Trophoblast cell (in vitro differentiated cells and primary cell): ENCODE measurements at regions not wholly inside any gene's neighbourhood (a gene's known extent, or its start where the extent isn't known, plus 50 kb on each side); places are given as distances from the start of the nearest gene placed in this dataset.

Experiments used
- DNase-seq, 2 donors: peaks; one replicate each; pipeline ENCODE4 v3.0.0-alpha.2; 2016
- H2AFZ ChIP-seq: 2 replicates; pipeline ENCODE4 v1.6.1; 2013; ENCODE audit warnings: low read length, moderate library complexity, mild to moderate bottlenecking; ENCODE audit not compliant: insufficient read depth, poor library complexity
- H2AK5ac ChIP-seq: 2 replicates; pipeline ENCODE4 v1.6.1; 2013; ENCODE audit warnings: mild to moderate bottlenecking, low read length
- H2BK120ac ChIP-seq: 2 replicates; pipeline ENCODE4 v1.6.1; 2013; ENCODE audit warnings: low read length, mild to moderate bottlenecking, moderate library complexity; ENCODE audit not compliant: insufficient read depth, poor library complexity
- H2BK12ac ChIP-seq: 2 replicates; pipeline ENCODE4 v1.6.1; 2013; ENCODE audit warnings: mild to moderate bottlenecking, low read length, moderate library complexity
- H2BK5ac ChIP-seq: 2 replicates; pipeline ENCODE4 v1.6.1; 2013; ENCODE audit warnings: low read length, low read depth, moderate library complexity, mild to moderate bottlenecking; ENCODE audit not compliant: poor library complexity
- H3K14ac ChIP-seq: 2 replicates; pipeline ENCODE4 v1.6.1; 2013; ENCODE audit warnings: mild to moderate bottlenecking, low read length
- H3K18ac ChIP-seq: 2 replicates; pipeline ENCODE4 v1.6.1; 2013; ENCODE audit warnings: mild to moderate bottlenecking, low read length
- H3K23ac ChIP-seq: 2 replicates; pipeline ENCODE4 v1.6.1; 2013; ENCODE audit warnings: low read length
- H3K27ac ChIP-seq: 2 replicates; pipeline ENCODE4 v1.5.1; 2013; ENCODE audit warnings: low read depth, mild to moderate bottlenecking, inconsistent platforms, low read length, moderate library complexity
- H3K27me3 ChIP-seq: 2 replicates; pipeline ENCODE4 v1.6.1; 2013; ENCODE audit warnings: inconsistent platforms, mild to moderate bottlenecking, low read length, moderate library complexity; ENCODE audit not compliant: insufficient read depth
- H3K36me3 ChIP-seq, 2 experiments: 1 replicate in 1 of 2; 2 replicates in 1 of 2; pipeline ENCODE4 v1.6.1; 2013; ENCODE audit warnings: low read length in 2 of 2, mild to moderate bottlenecking in 2 of 2, moderate library complexity in 1 of 2; ENCODE audit not compliant: insufficient read depth in 2 of 2, control insufficient read depth in 1 of 2
- H3K4ac ChIP-seq: 2 replicates; pipeline ENCODE4 v1.6.1; 2013; ENCODE audit warnings: low read depth, mild to moderate bottlenecking, low read length, moderate library complexity
- H3K4me1 ChIP-seq, 2 experiments: 1 replicate in 1 of 2; 2 replicates in 1 of 2; pipeline ENCODE4 v1.6.1; 2013; ENCODE audit warnings: low read length in 2 of 2, mild to moderate bottlenecking in 2 of 2, moderate library complexity in 1 of 2; ENCODE audit not compliant: insufficient read depth in 2 of 2, control insufficient read depth in 1 of 2
- H3K4me2 ChIP-seq: 2 replicates; pipeline ENCODE4 v1.6.1; 2013; ENCODE audit warnings: inconsistent platforms, mild to moderate bottlenecking, low read length, moderate library complexity
- H3K4me3 ChIP-seq: 2 replicates; pipeline ENCODE4 v1.5.1; 2013; ENCODE audit warnings: mild to moderate bottlenecking, low read depth, low read length, inconsistent platforms
- H3K79me1 ChIP-seq: one replicate; pipeline ENCODE4 v1.6.1; 2013; ENCODE audit warnings: low read length
- H3K79me2 ChIP-seq: 2 replicates; pipeline ENCODE4 v1.6.1; 2013; ENCODE audit warnings: low read length, mild to moderate bottlenecking; ENCODE audit not compliant: control insufficient read depth, insufficient read depth, poor library complexity
- H3K9ac ChIP-seq: 2 replicates; pipeline ENCODE4 v1.6.1; 2013; ENCODE audit warnings: mild to moderate bottlenecking, low read length
- H3K9me3 ChIP-seq: 2 replicates; pipeline ENCODE4 v1.6.1; 2013; ENCODE audit warnings: low read depth, mild to moderate bottlenecking, control low read depth, inconsistent platforms, low read length; ENCODE audit not compliant: insufficient read depth
- H4K12ac ChIP-seq: 2 replicates; pipeline ENCODE4 v1.6.1; 2013; ENCODE audit warnings: low read depth, mild to moderate bottlenecking, low read length, moderate library complexity
- H4K8ac ChIP-seq: 2 replicates; pipeline ENCODE4 v1.6.1; 2013; ENCODE audit warnings: low read depth, mild to moderate bottlenecking, low read length, moderate library complexity
- H4K91ac ChIP-seq: one replicate; pipeline ENCODE4 v1.6.1; 2013; ENCODE audit warnings: low read depth, mild to moderate bottlenecking, low read length, moderate library complexity
- WGBS: extraction: QIAGEN DNeasy Blood & Tissue Kit; methylation state at CpG from one replicate; pipeline ENCODE4 v1.1.7; 2013; ENCODE audit warnings: missing lambda C conversion rate; ENCODE audit not compliant: insufficient read length, insufficient coverage; ENCODE audit errors: extremely low coverage; 5-methylcytosine and 5-hydroxymethylcytosine counted together

- no peak overlapping the region for H3K4me2 ChIP-seq
- no peak overlapping the region for H2BK120ac ChIP-seq
- no peak overlapping the region for H4K91ac ChIP-seq
- no peak overlapping the region for H3K18ac ChIP-seq
- H3K14ac ChIP-seq, result no peak overlapping the region
- no peak overlapping the region for H3K4ac ChIP-seq
- H3K36me3 ChIP-seq, result no peaks in the 10 kb centered on the region
- H3K4me3 ChIP-seq, result no peak overlapping the region
- H3K27ac ChIP-seq, result no peak overlapping the region
- H2AK5ac ChIP-seq, result no peak overlapping the region
- H2AFZ ChIP-seq, result no peak overlapping the region
- H2BK12ac ChIP-seq, result no peak overlapping the region
- H3K9me3 ChIP-seq, result no peaks in the 10 kb centered on the region
- H3K4me1 ChIP-seq, result peaks cover 0 to 3% of the 10 kb centered on the region in 2 experiments
- no peaks in the 10 kb centered on the region for H3K79me1 ChIP-seq
- no peak overlapping the region for H4K8ac ChIP-seq
- H3K27me3 ChIP-seq, result no peaks in the 10 kb centered on the region
- DNase-seq, result no peak
- no peak overlapping the region for H3K9ac ChIP-seq
- H3K23ac ChIP-seq, result no peak overlapping the region
- H4K12ac ChIP-seq, result no peak overlapping the region
- WGBS, result no CpG with 5 or more reads among the region's 11 CpGs
- no peaks in the 10 kb centered on the region for H3K79me2 ChIP-seq
- H2BK5ac ChIP-seq, result no peak overlapping the region
These were observed 67.2 kb downstream of the THNSL1 start for GRCh38 chr10:25083546-25084111.

DNA sequence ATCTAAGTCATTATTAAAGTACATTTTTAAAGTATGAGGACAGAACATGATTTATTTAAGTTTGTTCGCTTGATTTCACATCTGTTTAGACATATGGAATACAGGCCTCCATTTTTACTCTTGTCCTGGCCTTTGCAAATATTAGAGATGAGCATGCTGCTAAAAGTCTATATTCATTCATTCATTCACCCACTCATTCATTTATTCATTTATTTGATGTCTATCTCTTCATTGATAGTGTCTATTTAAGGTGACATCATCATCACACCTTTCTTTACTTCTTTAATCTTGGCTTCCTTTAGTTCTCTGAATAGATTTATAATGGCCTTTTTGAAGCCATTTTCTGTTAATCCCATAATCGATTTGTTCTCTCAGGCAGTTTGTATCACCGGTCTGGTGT is 68.0 kb downstream of the THNSL1 start:
- Histone ChIP-seq H3K23ac (no peak overlapping the region), H3K79me1 (no peaks in the 10 kb centered on the region), H2AFZ (no peak overlapping the region), H3K9me3 (no peaks in the 10 kb centered on the region), H3K4me2 (no peak overlapping the region), H2AK5ac (no peak overlapping the region), H3K27me3 (no peaks in the 10 kb centered on the region), H3K4ac (no peak overlapping the region), H4K91ac (no peak overlapping the region), H3K36me3 (no peaks in the 10 kb centered on the region), H3K14ac (no peak overlapping the region), H3K4me3 (no peak overlapping the region), H3K4me1 (peaks cover 0 to 3% of the 10 kb centered on the region in 2 experiments), H4K12ac (no peak overlapping the region), H2BK5ac (no peak overlapping the region), H4K8ac (no peak overlapping the region), H3K18ac (no peak overlapping the region), H3K79me2 (no peaks in the 10 kb centered on the region), H3K9ac (no peak overlapping the region), H2BK12ac (no peak overlapping the region), H3K27ac (no peak overlapping the region), H2BK120ac (no peak overlapping the region)
- no peak for DNase-seq
- no CpG with 5 or more reads among the region's 3 CpGs for WGBS

DNA sequence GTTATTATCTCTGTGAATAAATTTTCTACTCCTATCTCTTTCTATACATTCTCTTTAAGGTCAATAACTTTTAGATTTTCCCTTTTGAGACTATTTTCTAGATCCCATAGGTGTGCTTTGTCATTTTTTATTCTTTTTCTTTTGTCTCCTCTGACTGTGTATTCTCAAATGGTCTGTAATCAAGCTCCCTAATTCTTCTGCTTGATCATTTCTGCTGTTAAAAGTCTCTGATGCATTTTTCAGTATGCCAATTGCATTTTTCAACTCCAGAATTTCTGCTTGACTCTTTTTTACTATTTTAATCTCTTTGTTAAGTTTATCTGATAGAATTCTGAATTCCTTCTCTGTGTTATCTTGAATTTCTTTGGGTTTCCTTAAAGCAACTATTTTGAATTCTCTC is 78.2 kb downstream of the THNSL1 start:
- H3K27ac ChIP-seq, result no peak overlapping the region
- H2BK120ac ChIP-seq, result no peak overlapping the region
- DNase-seq, result no peak

GRCh38 chr10:25097669-25098411 is 77.0 kb upstream of the GPR158 start:
- Histone ChIP-seq H3K4ac (no peak overlapping the region), H3K18ac (no peak overlapping the region), H3K36me3 (no peaks in the 10 kb centered on the region), H4K8ac (no peak overlapping the region), H3K27ac (no peak overlapping the region), H2BK12ac (no peak overlapping the region), H3K14ac (no peak overlapping the region), H3K27me3 (no peaks in the 10 kb centered on the region), H2BK5ac (no peak overlapping the region), H4K12ac (no peak overlapping the region), H2AK5ac (no peak overlapping the region), H3K79me1 (no peaks in the 10 kb centered on the region), H3K79me2 (no peaks in the 10 kb centered on the region), H2AFZ (no peak overlapping the region), H3K4me3 (no peak overlapping the region), H3K23ac (no peak overlapping the region), H4K91ac (no peak overlapping the region), H2BK120ac (no peak overlapping the region), H3K4me2 (no peak overlapping the region), H3K9me3 (no peaks in the 10 kb centered on the region), H3K4me1 (peaks cover 3 to 9% of the 10 kb centered on the region in 2 experiments), H3K9ac (no peak overlapping the region)
- peak; percentile 66 to 80 for DNase-seq
- WGBS, result no CpG with 5 or more reads among the region's 7 CpGs

More for the DNA sequence above, 78.2 kb downstream of the THNSL1 start:
- H3K27me3 ChIP-seq, result no peaks in the 10 kb centered on the region
- no peak overlapping the region for H2AFZ ChIP-seq
- H2BK5ac ChIP-seq, result no peak overlapping the region
- no peak overlapping the region for H4K12ac ChIP-seq
- no peak overlapping the region for H3K4ac ChIP-seq
- no peaks in the 10 kb centered on the region for H3K9me3 ChIP-seq
- no peak overlapping the region for H3K4me3 ChIP-seq
- peaks cover 0 to 3% of the 10 kb centered on the region in 2 experiments for H3K4me1 ChIP-seq
- no peak overlapping the region for H4K8ac ChIP-seq
- no peaks in the 10 kb centered on the region for H3K36me3 ChIP-seq
- no peak overlapping the region for H3K18ac ChIP-seq
- no peak overlapping the region for H3K4me2 ChIP-seq
- H3K14ac ChIP-seq, result no peak overlapping the region
- no peak overlapping the region for H2BK12ac ChIP-seq
- no peak overlapping the region for H2AK5ac ChIP-seq
- no peaks in the 10 kb centered on the region for H3K79me2 ChIP-seq
- no peaks in the 10 kb centered on the region for H3K79me1 ChIP-seq
- no peak overlapping the region for H4K91ac ChIP-seq
- no peak overlapping the region for H3K9ac ChIP-seq
- H3K23ac ChIP-seq, result no peak overlapping the region
